IPS-20b (cell line): ENCODE measurements at regions not wholly inside any gene's neighbourhood (a gene's known extent, or its start where the extent isn't known, plus 50 kb on each side); places are given as distances from the start of the nearest gene placed in this dataset.

Experiments
- H3K27ac ChIP-seq: one replicate; pipeline ENCODE4 v1.5.1; 2013; ENCODE audit warnings: low read length
- H3K27me3 ChIP-seq: 2 replicates; pipeline ENCODE4 v1.6.1; 2013; ENCODE audit warnings: mild to moderate bottlenecking, low read length, inconsistent platforms; ENCODE audit not compliant: insufficient read depth
- H3K36me3 ChIP-seq: 2 replicates; pipeline ENCODE4 v1.6.1; 2013; ENCODE audit warnings: low read depth, mild to moderate bottlenecking, inconsistent platforms, low read length, moderate library complexity; ENCODE audit not compliant: insufficient read depth
- H3K4me1 ChIP-seq: 2 replicates; pipeline ENCODE4 v1.6.1; 2013; ENCODE audit warnings: mild to moderate bottlenecking, control low read depth, inconsistent platforms, low read length, moderate library complexity; ENCODE audit not compliant: insufficient read depth
- H3K4me3 ChIP-seq: 2 replicates; pipeline ENCODE4 v1.5.1; 2013; ENCODE audit warnings: mild to moderate bottlenecking, low read length, inconsistent platforms
- H3K9ac ChIP-seq: 2 replicates; pipeline ENCODE4 v1.6.1; 2013; ENCODE audit warnings: low read depth, mild to moderate bottlenecking, inconsistent platforms, low read length, moderate library complexity
- H3K9me3 ChIP-seq: 2 replicates; pipeline ENCODE4 v1.6.1; 2013; ENCODE audit warnings: mild to moderate bottlenecking, low read depth, low read length, inconsistent platforms; ENCODE audit not compliant: insufficient read depth

- no peaks in the 10 kb centered on the region for H3K36me3 ChIP-seq
- no peak overlapping the region for H3K4me3 ChIP-seq
- H3K9me3 ChIP-seq, result no peaks in the 10 kb centered on the region
- peaks cover 4% of the 10 kb centered on the region; the same call in 1 of the 2 replicates for H3K4me1 ChIP-seq
- no peaks in the 10 kb centered on the region for H3K27me3 ChIP-seq
- H3K9ac ChIP-seq, result no peak overlapping the region
- H3K27ac ChIP-seq, result no peak overlapping the region
Observed at GRCh38 chr5:138654281-138654867, 79.2 kb upstream of the HSPA9 start.

- no peaks in the 10 kb centered on the region for H3K27me3 ChIP-seq
- H3K4me3 ChIP-seq, result no peak overlapping the region
Observed at GRCh38 chr5:138653502-138653901, 78.3 kb upstream of the HSPA9 start.

GRCh38 chr5:138651767-138652117, 76.5 kb upstream of the HSPA9 start:
- H3K4me1 ChIP-seq, result peaks cover 13% of the 10 kb centered on the region; the same call in 1 of the 2 replicates
- H3K9me3 ChIP-seq, result no peaks in the 10 kb centered on the region
- no peak overlapping the region for H3K4me3 ChIP-seq
- H3K36me3 ChIP-seq, result no peaks in the 10 kb centered on the region
- no peak overlapping the region for H3K9ac ChIP-seq
- no peaks in the 10 kb centered on the region for H3K27me3 ChIP-seq
- H3K27ac ChIP-seq, result no peak overlapping the region

More at GRCh38 chr5:138653502-138653901, 78.3 kb upstream of the HSPA9 start:
- Histone ChIP-seq H3K27ac (no peak overlapping the region), H3K9ac (no peak overlapping the region), H3K9me3 (no peaks in the 10 kb centered on the region), H3K4me1 (peaks cover 12% of the 10 kb centered on the region; the same call in 1 of the 2 replicates), H3K36me3 (no peaks in the 10 kb centered on the region)

GRCh38 chr5:138651058-138651766, 76.0 kb upstream of the HSPA9 start:
- H3K9me3 ChIP-seq, result no peaks in the 10 kb centered on the region
- H3K4me3 ChIP-seq, result no peak overlapping the region
- no peak overlapping the region for H3K9ac ChIP-seq
- peaks cover 13% of the 10 kb centered on the region; the same call in 1 of the 2 replicates for H3K4me1 ChIP-seq
- no peak overlapping the region for H3K27ac ChIP-seq
- no peaks in the 10 kb centered on the region for H3K36me3 ChIP-seq
- H3K27me3 ChIP-seq, result no peaks in the 10 kb centered on the region

GRCh38 chr5:138650196-138650595, 75.0 kb upstream of the HSPA9 start:
- H3K4me3 ChIP-seq, result no peak overlapping the region
- H3K36me3 ChIP-seq, result no peaks in the 10 kb centered on the region
- no peak overlapping the region for H3K27ac ChIP-seq
- H3K4me1 ChIP-seq, result peaks cover 13% of the 10 kb centered on the region; the same call in 1 of the 2 replicates
- no peak overlapping the region for H3K9ac ChIP-seq
- no peaks in the 10 kb centered on the region for H3K9me3 ChIP-seq
- H3K27me3 ChIP-seq, result no peaks in the 10 kb centered on the region

GRCh38 chr5:138649775-138650174, 74.6 kb upstream of the HSPA9 start:
- Histone ChIP-seq H3K9ac (no peak overlapping the region), H3K36me3 (no peaks in the 10 kb centered on the region), H3K4me3 (peak overlapping the region; percentile 18; the same call in 1 of the 2 replicates), H3K9me3 (no peaks in the 10 kb centered on the region), H3K27ac (no peak overlapping the region), H3K4me1 (peaks cover 13% of the 10 kb centered on the region; the same call in 1 of the 2 replicates), H3K27me3 (no peaks in the 10 kb centered on the region)

GRCh38 chr5:138649316-138649720, 74.1 kb upstream of the HSPA9 start:
- H3K27me3 ChIP-seq, result no peaks in the 10 kb centered on the region
- H3K4me1 ChIP-seq, result peaks cover 13% of the 10 kb centered on the region; the same call in 1 of the 2 replicates
- H3K27ac ChIP-seq, result no peak overlapping the region
- H3K4me3 ChIP-seq, result peak overlapping the region; percentile 18; the same call in 1 of the 2 replicates
- no peak overlapping the region for H3K9ac ChIP-seq
- no peaks in the 10 kb centered on the region for H3K36me3 ChIP-seq
- no peaks in the 10 kb centered on the region for H3K9me3 ChIP-seq

- Histone ChIP-seq H3K27me3 (no peaks in the 10 kb centered on the region), H3K27ac (no peak overlapping the region), H3K9me3 (no peaks in the 10 kb centered on the region), H3K4me1 (peaks cover 13% of the 10 kb centered on the region; the same call in 1 of the 2 replicates), H3K36me3 (no peaks in the 10 kb centered on the region), H3K9ac (peak overlapping the region; percentile 19; the same call in 1 of the 2 replicates), H3K4me3 (peak overlapping the region; percentile 18; the same call in 1 of the 2 replicates)
Observed at GRCh38 chr5:138648841-138649240, 73.6 kb upstream of the HSPA9 start.

GRCh38 chr5:138647794-138648410, 72.7 kb upstream of the HSPA9 start:
- H3K27ac ChIP-seq, result no peak overlapping the region
- H3K4me1 ChIP-seq, result peaks cover 15% of the 10 kb centered on the region; the same call in 1 of the 2 replicates
- H3K9ac ChIP-seq, result no peak overlapping the region
- no peak overlapping the region for H3K4me3 ChIP-seq
- no peaks in the 10 kb centered on the region for H3K27me3 ChIP-seq
- no peaks in the 10 kb centered on the region for H3K36me3 ChIP-seq
- no peaks in the 10 kb centered on the region for H3K9me3 ChIP-seq

- H3K4me1 ChIP-seq, result peaks cover 15% of the 10 kb centered on the region; the same call in 1 of the 2 replicates
- no peak overlapping the region for H3K9ac ChIP-seq
- no peaks in the 10 kb centered on the region for H3K36me3 ChIP-seq
- no peaks in the 10 kb centered on the region for H3K9me3 ChIP-seq
- H3K27me3 ChIP-seq, result no peaks in the 10 kb centered on the region
- no peak overlapping the region for H3K27ac ChIP-seq
- H3K4me3 ChIP-seq, result no peak overlapping the region
Observed at GRCh38 chr5:138647261-138647788, 72.1 kb upstream of the HSPA9 start.

- H3K9ac ChIP-seq, result no peak overlapping the region
- no peaks in the 10 kb centered on the region for H3K9me3 ChIP-seq
- H3K36me3 ChIP-seq, result no peaks in the 10 kb centered on the region
- no peak overlapping the region for H3K4me3 ChIP-seq
- no peak overlapping the region for H3K27ac ChIP-seq
- H3K4me1 ChIP-seq, result peaks cover 15% of the 10 kb centered on the region; the same call in 1 of the 2 replicates
- H3K27me3 ChIP-seq, result no peaks in the 10 kb centered on the region
Observed at GRCh38 chr5:138646671-138647070, 71.5 kb upstream of the HSPA9 start.
